H1 (cell line): ENCODE measurements at regions not wholly inside any gene's neighbourhood (a gene's known extent, or its start where the extent isn't known, plus 50 kb on each side); places are given as distances from the start of the nearest gene placed in this dataset.

Experiments
- EP300 ChIP-seq, 2 experiments: IDR thresholded peaks; 1 replicate in 1 of 2; 2 replicates in 1 of 2; pipeline ENCODE4 v1.6.1; 2011 to 2012; ENCODE audit warnings: low read depth in 2 of 2, low read length in 2 of 2, mild to moderate bottlenecking in 2 of 2, borderline replicate concordance in 1 of 2, inconsistent platforms in 1 of 2, moderate library complexity in 1 of 2
- FOSL1 ChIP-seq: IDR thresholded peaks from 2 replicates; pipeline ENCODE4 v1.6.1; 2011; ENCODE audit warnings: mild to moderate bottlenecking, low read depth, low read length, moderate library complexity; ENCODE audit not compliant: insufficient read depth
- HDAC2 ChIP-seq, 2 experiments: fragments of 300-600 bp in 1 of 2; sonication (generic) in 1 of 2; IDR thresholded peaks; 2 replicates each; pipeline ENCODE4 v1.6.1; 2011 to 2012; ENCODE audit warnings: low read depth in 2 of 2, low read length in 2 of 2, mild to moderate bottlenecking in 2 of 2, moderate library complexity in 2 of 2, borderline replicate concordance in 1 of 2, inconsistent platforms in 1 of 2
- NRF1 ChIP-seq: IDR thresholded peaks from 2 replicates; pipeline ENCODE4 v1.6.1; 2011; ENCODE audit warnings: mild to moderate bottlenecking, low read depth, low read length, improper control_type of control experiment
- PHF8 ChIP-seq: fragments of 200-600 bp; sonication (generic); conservative IDR thresholded peaks from 2 replicates; pipeline ENCODE4 v1.7.1; 2012; ENCODE audit warnings: low read depth, mild to moderate bottlenecking, inconsistent platforms, low read length, moderate library complexity
- SIX5 ChIP-seq: IDR thresholded peaks from 2 replicates; pipeline ENCODE4 v1.6.1; 2011; ENCODE audit warnings: mild to moderate bottlenecking, low read depth, low read length
- SP1 ChIP-seq: IDR thresholded peaks from 2 replicates; pipeline ENCODE4 v1.6.1; 2011; ENCODE audit warnings: low read depth, low read length
- TF ChIP-seq, protein P1 (sequence below): fragments of 300-600 bp; sonication (generic); IDR thresholded peaks from 2 replicates; pipeline ENCODE4 v1.7.1; 2012; ENCODE audit warnings: low read length, moderate library complexity, mild to moderate bottlenecking, inconsistent platforms; ENCODE audit not compliant: insufficient replicate concordance

DNA sequence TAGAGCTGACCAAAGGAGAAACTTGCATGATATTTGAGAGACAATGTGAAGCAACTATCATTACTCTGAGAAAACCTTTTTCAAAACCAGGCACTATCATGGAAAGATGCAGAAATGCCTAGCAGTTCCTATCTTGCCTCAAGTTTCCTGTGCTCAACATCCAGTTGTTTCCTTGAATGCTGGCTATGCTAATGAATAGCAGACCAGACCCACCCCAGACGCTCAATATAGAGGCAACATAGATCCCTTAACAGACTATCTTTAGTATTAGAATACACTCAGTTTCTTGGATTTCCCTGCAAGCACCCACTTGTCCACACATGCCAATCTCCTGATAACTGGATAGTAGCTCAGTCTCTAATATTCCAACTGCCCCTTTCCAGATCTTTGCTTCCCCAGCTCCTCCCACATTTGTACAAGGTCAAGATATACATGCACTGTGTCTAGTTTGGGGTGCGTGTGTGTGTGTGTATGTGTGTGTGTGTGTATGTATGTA, 93.3 kb upstream of the PCSK5 start (continued):
- TF ChIP-seq, protein P1, sequence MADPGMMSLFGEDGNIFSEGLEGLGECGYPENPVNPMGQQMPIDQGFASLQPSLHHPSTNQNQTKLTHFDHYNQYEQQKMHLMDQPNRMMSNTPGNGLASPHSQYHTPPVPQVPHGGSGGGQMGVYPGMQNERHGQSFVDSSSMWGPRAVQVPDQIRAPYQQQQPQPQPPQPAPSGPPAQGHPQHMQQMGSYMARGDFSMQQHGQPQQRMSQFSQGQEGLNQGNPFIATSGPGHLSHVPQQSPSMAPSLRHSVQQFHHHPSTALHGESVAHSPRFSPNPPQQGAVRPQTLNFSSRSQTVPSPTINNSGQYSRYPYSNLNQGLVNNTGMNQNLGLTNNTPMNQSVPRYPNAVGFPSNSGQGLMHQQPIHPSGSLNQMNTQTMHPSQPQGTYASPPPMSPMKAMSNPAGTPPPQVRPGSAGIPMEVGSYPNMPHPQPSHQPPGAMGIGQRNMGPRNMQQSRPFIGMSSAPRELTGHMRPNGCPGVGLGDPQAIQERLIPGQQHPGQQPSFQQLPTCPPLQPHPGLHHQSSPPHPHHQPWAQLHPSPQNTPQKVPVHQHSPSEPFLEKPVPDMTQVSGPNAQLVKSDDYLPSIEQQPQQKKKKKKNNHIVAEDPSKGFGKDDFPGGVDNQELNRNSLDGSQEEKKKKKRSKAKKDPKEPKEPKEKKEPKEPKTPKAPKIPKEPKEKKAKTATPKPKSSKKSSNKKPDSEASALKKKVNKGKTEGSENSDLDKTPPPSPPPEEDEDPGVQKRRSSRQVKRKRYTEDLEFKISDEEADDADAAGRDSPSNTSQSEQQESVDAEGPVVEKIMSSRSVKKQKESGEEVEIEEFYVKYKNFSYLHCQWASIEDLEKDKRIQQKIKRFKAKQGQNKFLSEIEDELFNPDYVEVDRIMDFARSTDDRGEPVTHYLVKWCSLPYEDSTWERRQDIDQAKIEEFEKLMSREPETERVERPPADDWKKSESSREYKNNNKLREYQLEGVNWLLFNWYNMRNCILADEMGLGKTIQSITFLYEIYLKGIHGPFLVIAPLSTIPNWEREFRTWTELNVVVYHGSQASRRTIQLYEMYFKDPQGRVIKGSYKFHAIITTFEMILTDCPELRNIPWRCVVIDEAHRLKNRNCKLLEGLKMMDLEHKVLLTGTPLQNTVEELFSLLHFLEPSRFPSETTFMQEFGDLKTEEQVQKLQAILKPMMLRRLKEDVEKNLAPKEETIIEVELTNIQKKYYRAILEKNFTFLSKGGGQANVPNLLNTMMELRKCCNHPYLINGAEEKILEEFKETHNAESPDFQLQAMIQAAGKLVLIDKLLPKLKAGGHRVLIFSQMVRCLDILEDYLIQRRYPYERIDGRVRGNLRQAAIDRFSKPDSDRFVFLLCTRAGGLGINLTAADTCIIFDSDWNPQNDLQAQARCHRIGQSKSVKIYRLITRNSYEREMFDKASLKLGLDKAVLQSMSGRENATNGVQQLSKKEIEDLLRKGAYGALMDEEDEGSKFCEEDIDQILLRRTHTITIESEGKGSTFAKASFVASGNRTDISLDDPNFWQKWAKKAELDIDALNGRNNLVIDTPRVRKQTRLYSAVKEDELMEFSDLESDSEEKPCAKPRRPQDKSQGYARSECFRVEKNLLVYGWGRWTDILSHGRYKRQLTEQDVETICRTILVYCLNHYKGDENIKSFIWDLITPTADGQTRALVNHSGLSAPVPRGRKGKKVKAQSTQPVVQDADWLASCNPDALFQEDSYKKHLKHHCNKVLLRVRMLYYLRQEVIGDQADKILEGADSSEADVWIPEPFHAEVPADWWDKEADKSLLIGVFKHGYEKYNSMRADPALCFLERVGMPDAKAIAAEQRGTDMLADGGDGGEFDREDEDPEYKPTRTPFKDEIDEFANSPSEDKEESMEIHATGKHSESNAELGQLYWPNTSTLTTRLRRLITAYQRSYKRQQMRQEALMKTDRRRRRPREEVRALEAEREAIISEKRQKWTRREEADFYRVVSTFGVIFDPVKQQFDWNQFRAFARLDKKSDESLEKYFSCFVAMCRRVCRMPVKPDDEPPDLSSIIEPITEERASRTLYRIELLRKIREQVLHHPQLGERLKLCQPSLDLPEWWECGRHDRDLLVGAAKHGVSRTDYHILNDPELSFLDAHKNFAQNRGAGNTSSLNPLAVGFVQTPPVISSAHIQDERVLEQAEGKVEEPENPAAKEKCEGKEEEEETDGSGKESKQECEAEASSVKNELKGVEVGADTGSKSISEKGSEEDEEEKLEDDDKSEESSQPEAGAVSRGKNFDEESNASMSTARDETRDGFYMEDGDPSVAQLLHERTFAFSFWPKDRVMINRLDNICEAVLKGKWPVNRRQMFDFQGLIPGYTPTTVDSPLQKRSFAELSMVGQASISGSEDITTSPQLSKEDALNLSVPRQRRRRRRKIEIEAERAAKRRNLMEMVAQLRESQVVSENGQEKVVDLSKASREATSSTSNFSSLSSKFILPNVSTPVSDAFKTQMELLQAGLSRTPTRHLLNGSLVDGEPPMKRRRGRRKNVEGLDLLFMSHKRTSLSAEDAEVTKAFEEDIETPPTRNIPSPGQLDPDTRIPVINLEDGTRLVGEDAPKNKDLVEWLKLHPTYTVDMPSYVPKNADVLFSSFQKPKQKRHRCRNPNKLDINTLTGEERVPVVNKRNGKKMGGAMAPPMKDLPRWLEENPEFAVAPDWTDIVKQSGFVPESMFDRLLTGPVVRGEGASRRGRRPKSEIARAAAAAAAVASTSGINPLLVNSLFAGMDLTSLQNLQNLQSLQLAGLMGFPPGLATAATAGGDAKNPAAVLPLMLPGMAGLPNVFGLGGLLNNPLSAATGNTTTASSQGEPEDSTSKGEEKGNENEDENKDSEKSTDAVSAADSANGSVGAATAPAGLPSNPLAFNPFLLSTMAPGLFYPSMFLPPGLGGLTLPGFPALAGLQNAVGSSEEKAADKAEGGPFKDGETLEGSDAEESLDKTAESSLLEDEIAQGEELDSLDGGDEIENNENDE = no peak
- TF ChIP-seq FOSL1 (no peak), NRF1 (no peak), SIX5 (no peak), EP300 (IDR thresholded peaks at IDR 0.05; ENCODE audit: borderline replicate concordance in 1 of 2, low read depth in 2 of 2, low read length in 2 of 2) (no peak), PHF8 (no peak), SP1 (no peak), HDAC2 (IDR thresholded peaks at IDR 0.05; ENCODE audit: borderline replicate concordance in 1 of 2, low read depth in 2 of 2, low read length in 2 of 2) (no peak)
